ENCODE measurements at regions not wholly inside any gene's neighbourhood (a gene's known extent, or its start where the extent isn't known, plus 50 kb on each side); places are given as distances from the start of the nearest gene placed in this dataset.

- no peak overlapping the region for H3K4me3 ChIP-seq (ENCODE audit: low read length)
- H3K27me3 ChIP-seq (ENCODE audit: control insufficient read depth, insufficient read depth, low read length): no peaks in the 10 kb centered on the region
- no peaks in the 10 kb centered on the region for H3K4me1 ChIP-seq (ENCODE audit: control insufficient read depth, low read depth, low read length)
- no peak overlapping the region for H3K9ac ChIP-seq (ENCODE audit: low read length)
- H3K9me3 ChIP-seq (ENCODE audit: control insufficient read depth, low read depth, low read length): no peaks in the 10 kb centered on the region
- H3K27ac ChIP-seq (ENCODE audit: low read length): no peak overlapping the region
- no peaks in the 10 kb centered on the region for H3K36me3 ChIP-seq (ENCODE audit: control insufficient read depth, low read depth, low read length)
Observed at GRCh38 chr10:105857268-105858264, 1216.5 kb downstream of the SORCS3 start.

GRCh38 chr10:105855791-105856190 lies 1214.7 kb downstream of the SORCS3 start:
- Histone ChIP-seq H3K4me1 (ENCODE audit: control insufficient read depth, low read depth, low read length) (no peaks in the 10 kb centered on the region), H3K27ac (ENCODE audit: low read length) (no peak overlapping the region), H3K9ac (ENCODE audit: low read length) (no peak overlapping the region), H3K9me3 (ENCODE audit: control insufficient read depth, low read depth, low read length) (no peaks in the 10 kb centered on the region), H3K36me3 (ENCODE audit: control insufficient read depth, low read depth, low read length) (no peaks in the 10 kb centered on the region), H3K4me3 (ENCODE audit: low read length) (no peak overlapping the region), H3K27me3 (ENCODE audit: control insufficient read depth, insufficient read depth, low read length) (no peaks in the 10 kb centered on the region)

GRCh38 chr10:105844676-105845570 lies 1203.8 kb downstream of the SORCS3 start:
- peak overlapping the region; percentile 28 for H3K4me3 ChIP-seq (ENCODE audit: low read length)
- no peaks in the 10 kb centered on the region for H3K9me3 ChIP-seq (ENCODE audit: control insufficient read depth, low read depth, low read length)
- H3K36me3 ChIP-seq (ENCODE audit: control insufficient read depth, low read depth, low read length): no peaks in the 10 kb centered on the region
- no peaks in the 10 kb centered on the region for H3K27me3 ChIP-seq (ENCODE audit: control insufficient read depth, insufficient read depth, low read length)
- no peak overlapping the region for H3K27ac ChIP-seq (ENCODE audit: low read length)
- no peak overlapping the region for H3K9ac ChIP-seq (ENCODE audit: low read length)
- peaks cover 33% of the 10 kb centered on the region for H3K4me1 ChIP-seq (ENCODE audit: control insufficient read depth, low read depth, low read length)

- Histone ChIP-seq H3K9me3 (ENCODE audit: control insufficient read depth, low read depth, low read length) (no peaks in the 10 kb centered on the region), H3K4me1 (ENCODE audit: control insufficient read depth, low read depth, low read length) (peaks cover 33% of the 10 kb centered on the region), H3K27ac (ENCODE audit: low read length) (no peak overlapping the region), H3K9ac (ENCODE audit: low read length) (no peak overlapping the region), H3K4me3 (ENCODE audit: low read length) (peak overlapping the region; percentile 28), H3K27me3 (ENCODE audit: control insufficient read depth, insufficient read depth, low read length) (no peaks in the 10 kb centered on the region), H3K36me3 (ENCODE audit: control insufficient read depth, low read depth, low read length) (no peaks in the 10 kb centered on the region)
Observed at GRCh38 chr10:105844241-105844640, 1203.2 kb downstream of the SORCS3 start.

GRCh38 chr10:105843786-105844185 lies 1202.7 kb downstream of the SORCS3 start:
- Histone ChIP-seq H3K4me1 (ENCODE audit: control insufficient read depth, low read depth, low read length) (peaks cover 33% of the 10 kb centered on the region), H3K9me3 (ENCODE audit: control insufficient read depth, low read depth, low read length) (no peaks in the 10 kb centered on the region), H3K27ac (ENCODE audit: low read length) (no peak overlapping the region), H3K36me3 (ENCODE audit: control insufficient read depth, low read depth, low read length) (no peaks in the 10 kb centered on the region), H3K4me3 (ENCODE audit: low read length) (no peak overlapping the region), H3K9ac (ENCODE audit: low read length) (no peak overlapping the region), H3K27me3 (ENCODE audit: control insufficient read depth, insufficient read depth, low read length) (no peaks in the 10 kb centered on the region)

- Histone ChIP-seq H3K27ac (ENCODE audit: low read length) (no peak overlapping the region), H3K9ac (ENCODE audit: low read length) (no peak overlapping the region), H3K4me1 (ENCODE audit: control insufficient read depth, low read depth, low read length) (peaks cover 41% of the 10 kb centered on the region)
Observed at GRCh38 chr10:105840288-105840770, 1199.2 kb downstream of the SORCS3 start.

GRCh38 chr10:105838392-105838791 lies 1197.3 kb downstream of the SORCS3 start:
- Histone ChIP-seq H3K9ac (ENCODE audit: low read length) (no peak overlapping the region), H3K4me3 (ENCODE audit: low read length) (no peak overlapping the region), H3K27ac (ENCODE audit: low read length) (no peak overlapping the region), H3K36me3 (ENCODE audit: control insufficient read depth, low read depth, low read length) (no peaks in the 10 kb centered on the region), H3K27me3 (ENCODE audit: control insufficient read depth, insufficient read depth, low read length) (no peaks in the 10 kb centered on the region), H3K4me1 (ENCODE audit: control insufficient read depth, low read depth, low read length) (peaks cover 22% of the 10 kb centered on the region), H3K9me3 (ENCODE audit: control insufficient read depth, low read depth, low read length) (no peaks in the 10 kb centered on the region)

More at GRCh38 chr10:105840288-105840770, 1199.2 kb downstream of the SORCS3 start:
- Histone ChIP-seq H3K36me3 (ENCODE audit: control insufficient read depth, low read depth, low read length) (no peaks in the 10 kb centered on the region), H3K4me3 (ENCODE audit: low read length) (no peak overlapping the region), H3K27me3 (ENCODE audit: control insufficient read depth, insufficient read depth, low read length) (no peaks in the 10 kb centered on the region), H3K9me3 (ENCODE audit: control insufficient read depth, low read depth, low read length) (no peaks in the 10 kb centered on the region)

GRCh38 chr10:105837951-105838350 lies 1196.9 kb downstream of the SORCS3 start:
- no peak overlapping the region for H3K4me3 ChIP-seq (ENCODE audit: low read length)

GRCh38 chr10:105834261-105835059 lies 1193.4 kb downstream of the SORCS3 start:
- H3K4me1 ChIP-seq (ENCODE audit: control insufficient read depth, low read depth, low read length): peaks cover 9% of the 10 kb centered on the region
- no peak overlapping the region for H3K27ac ChIP-seq (ENCODE audit: low read length)
- no peaks in the 10 kb centered on the region for H3K9me3 ChIP-seq (ENCODE audit: control insufficient read depth, low read depth, low read length)
- H3K9ac ChIP-seq (ENCODE audit: low read length): no peak overlapping the region
- no peaks in the 10 kb centered on the region for H3K27me3 ChIP-seq (ENCODE audit: control insufficient read depth, insufficient read depth, low read length)
- H3K36me3 ChIP-seq (ENCODE audit: control insufficient read depth, low read depth, low read length): no peaks in the 10 kb centered on the region
- H3K4me3 ChIP-seq (ENCODE audit: low read length): no peak overlapping the region

More at GRCh38 chr10:105837951-105838350, 1196.9 kb downstream of the SORCS3 start:
- H3K36me3 ChIP-seq (ENCODE audit: control insufficient read depth, low read depth, low read length): no peaks in the 10 kb centered on the region
- no peaks in the 10 kb centered on the region for H3K9me3 ChIP-seq (ENCODE audit: control insufficient read depth, low read depth, low read length)
- no peaks in the 10 kb centered on the region for H3K27me3 ChIP-seq (ENCODE audit: control insufficient read depth, insufficient read depth, low read length)
- H3K27ac ChIP-seq (ENCODE audit: low read length): no peak overlapping the region
- H3K9ac ChIP-seq (ENCODE audit: low read length): no peak overlapping the region
- peaks cover 19% of the 10 kb centered on the region for H3K4me1 ChIP-seq (ENCODE audit: control insufficient read depth, low read depth, low read length)

- Histone ChIP-seq H3K4me3 (ENCODE audit: low read length) (no peak overlapping the region), H3K9me3 (ENCODE audit: control insufficient read depth, low read depth, low read length) (peaks cover 4% of the 10 kb centered on the region), H3K27ac (ENCODE audit: low read length) (no peak overlapping the region), H3K36me3 (ENCODE audit: control insufficient read depth, low read depth, low read length) (no peaks in the 10 kb centered on the region), H3K4me1 (ENCODE audit: control insufficient read depth, low read depth, low read length) (no peaks in the 10 kb centered on the region), H3K27me3 (ENCODE audit: control insufficient read depth, insufficient read depth, low read length) (no peaks in the 10 kb centered on the region), H3K9ac (ENCODE audit: low read length) (no peak overlapping the region)
Observed at GRCh38 chr10:105827133-105827532, 1186.0 kb downstream of the SORCS3 start.

All from iPS-18a (cell line).